Liver (tissue), 3 donors: ENCODE measurements at regions not wholly inside any gene's neighbourhood (a gene's known extent, or its start where the extent isn't known, plus 50 kb on each side); places are given as distances from the start of the nearest gene placed in this dataset.

Experiments used
- MAX ChIP-seq: IDR thresholded peaks from 2 replicates; pipeline ENCODE4 v1.6.1; 2016; ENCODE audit warnings: antibody characterized with exemption
- RXRA ChIP-seq, 2 donors: IDR thresholded peaks; 2 replicates each; pipeline ENCODE4 v1.6.1; 2017 to 2018; ENCODE audit warnings: antibody characterized with exemption in 2 of 2, mild to moderate bottlenecking in 1 of 2
- TAF1 ChIP-seq: conservative IDR thresholded peaks from 2 replicates; pipeline ENCODE4 v1.6.1; 2016; ENCODE audit warnings: antibody characterized with exemption, mild to moderate bottlenecking
- YY1 ChIP-seq: IDR thresholded peaks from 2 replicates; pipeline ENCODE4 v1.6.1; 2016; ENCODE audit warnings: antibody characterized with exemption, mild to moderate bottlenecking
- TF ChIP-seq, protein P1 (sequence below): fragments of 150-350 bp; IDR thresholded peaks from 2 replicates; pipeline ENCODE4 v1.5.1; 2017; ENCODE audit warnings: improper control_type of control experiment, low read depth, low read length; ENCODE audit not compliant: missing input control
- donor health status: healthy.
- donor health status: healthy.

DNA sequence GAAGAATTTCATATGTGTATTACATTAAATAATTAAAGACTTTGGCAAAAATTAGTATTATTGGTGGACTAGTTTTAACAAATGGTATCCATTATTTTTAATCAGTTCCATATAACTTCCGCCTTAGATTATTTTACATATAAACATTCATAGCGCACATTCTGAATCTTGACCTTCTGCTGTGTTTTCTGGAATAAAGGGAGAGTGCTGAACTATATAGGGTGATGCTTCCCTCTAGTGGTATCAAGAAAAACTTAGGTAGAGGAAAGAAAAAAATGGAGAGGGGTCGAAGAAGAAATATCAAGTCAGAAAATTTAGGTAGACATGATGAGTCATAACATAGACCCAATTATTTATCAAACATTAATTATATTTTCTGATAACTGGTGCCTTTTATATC is 155.6 kb upstream of the PACRGL start:
- no peak for TF ChIP-seq MAX
- TF ChIP-seq, protein P1, sequence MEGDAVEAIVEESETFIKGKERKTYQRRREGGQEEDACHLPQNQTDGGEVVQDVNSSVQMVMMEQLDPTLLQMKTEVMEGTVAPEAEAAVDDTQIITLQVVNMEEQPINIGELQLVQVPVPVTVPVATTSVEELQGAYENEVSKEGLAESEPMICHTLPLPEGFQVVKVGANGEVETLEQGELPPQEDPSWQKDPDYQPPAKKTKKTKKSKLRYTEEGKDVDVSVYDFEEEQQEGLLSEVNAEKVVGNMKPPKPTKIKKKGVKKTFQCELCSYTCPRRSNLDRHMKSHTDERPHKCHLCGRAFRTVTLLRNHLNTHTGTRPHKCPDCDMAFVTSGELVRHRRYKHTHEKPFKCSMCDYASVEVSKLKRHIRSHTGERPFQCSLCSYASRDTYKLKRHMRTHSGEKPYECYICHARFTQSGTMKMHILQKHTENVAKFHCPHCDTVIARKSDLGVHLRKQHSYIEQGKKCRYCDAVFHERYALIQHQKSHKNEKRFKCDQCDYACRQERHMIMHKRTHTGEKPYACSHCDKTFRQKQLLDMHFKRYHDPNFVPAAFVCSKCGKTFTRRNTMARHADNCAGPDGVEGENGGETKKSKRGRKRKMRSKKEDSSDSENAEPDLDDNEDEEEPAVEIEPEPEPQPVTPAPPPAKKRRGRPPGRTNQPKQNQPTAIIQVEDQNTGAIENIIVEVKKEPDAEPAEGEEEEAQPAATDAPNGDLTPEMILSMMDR: peak; percentile 54
- no peak for TF ChIP-seq RXRA (IDR thresholded peaks at IDR 0.05)
- TF ChIP-seq YY1: no peak
- no peak for TF ChIP-seq TAF1
